BE2C (cell line): ENCODE measurements at regions not wholly inside any gene's neighbourhood (a gene's known extent, or its start where the extent isn't known, plus 50 kb on each side); places are given as distances from the start of the nearest gene placed in this dataset.

Experiments used
- DNase-seq: peaks from one replicate; pipeline ENCODE4 v3.0.0-alpha.2; 2020
- H3K27me3 ChIP-seq: fragments of 250-450 bp; sonication (Bioruptor Pico); 2 replicates; pipeline ENCODE4 v1.5.1; 2020; ENCODE audit warnings: mild to moderate bottlenecking
- H3K36me3 ChIP-seq: fragments of 250-450 bp; sonication (Bioruptor Pico); 2 replicates; pipeline ENCODE4 v1.5.1; 2020; ENCODE audit warnings: mild to moderate bottlenecking
- H3K4me1 ChIP-seq: fragments of 250-450 bp; sonication (Bioruptor Pico); 2 replicates; pipeline ENCODE4 v1.5.1; 2020
- H3K4me3 ChIP-seq: 2 replicates; pipeline ENCODE4 v1.5.1; 2011; ENCODE audit warnings: low read depth, low read length
- H3K9me3 ChIP-seq: fragments of 250-450 bp; sonication (Bioruptor Pico); 2 replicates; pipeline ENCODE4 v1.5.1; 2020
- TF ChIP-seq, protein P1 (sequence below): IDR thresholded peaks from 2 replicates; pipeline ENCODE4 v1.5.1; 2012; ENCODE audit warnings: mild to moderate bottlenecking, low read depth, low read length

GRCh38 chr5:74313896-74314295 lies 326.6 kb downstream of the ENC1 start:
- Histone ChIP-seq H3K36me3 (no peaks in the 10 kb centered on the region), H3K9me3 (no peaks in the 10 kb centered on the region), H3K4me3 (no peak overlapping the region), H3K27me3 (no peaks in the 10 kb centered on the region), H3K4me1 (peaks cover 3% of the 10 kb centered on the region; the same call in 1 of the 2 replicates)
- DNase-seq: no peak
- TF ChIP-seq, protein P1, sequence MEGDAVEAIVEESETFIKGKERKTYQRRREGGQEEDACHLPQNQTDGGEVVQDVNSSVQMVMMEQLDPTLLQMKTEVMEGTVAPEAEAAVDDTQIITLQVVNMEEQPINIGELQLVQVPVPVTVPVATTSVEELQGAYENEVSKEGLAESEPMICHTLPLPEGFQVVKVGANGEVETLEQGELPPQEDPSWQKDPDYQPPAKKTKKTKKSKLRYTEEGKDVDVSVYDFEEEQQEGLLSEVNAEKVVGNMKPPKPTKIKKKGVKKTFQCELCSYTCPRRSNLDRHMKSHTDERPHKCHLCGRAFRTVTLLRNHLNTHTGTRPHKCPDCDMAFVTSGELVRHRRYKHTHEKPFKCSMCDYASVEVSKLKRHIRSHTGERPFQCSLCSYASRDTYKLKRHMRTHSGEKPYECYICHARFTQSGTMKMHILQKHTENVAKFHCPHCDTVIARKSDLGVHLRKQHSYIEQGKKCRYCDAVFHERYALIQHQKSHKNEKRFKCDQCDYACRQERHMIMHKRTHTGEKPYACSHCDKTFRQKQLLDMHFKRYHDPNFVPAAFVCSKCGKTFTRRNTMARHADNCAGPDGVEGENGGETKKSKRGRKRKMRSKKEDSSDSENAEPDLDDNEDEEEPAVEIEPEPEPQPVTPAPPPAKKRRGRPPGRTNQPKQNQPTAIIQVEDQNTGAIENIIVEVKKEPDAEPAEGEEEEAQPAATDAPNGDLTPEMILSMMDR: no peak

- DNase-seq: no peak
- Histone ChIP-seq H3K36me3 (no peaks in the 10 kb centered on the region), H3K4me1 (peaks cover 3% of the 10 kb centered on the region; the same call in 1 of the 2 replicates), H3K9me3 (no peaks in the 10 kb centered on the region), H3K4me3 (no peak overlapping the region), H3K27me3 (no peaks in the 10 kb centered on the region)
- TF ChIP-seq, protein P1: no peak
Observed at GRCh38 chr5:74312746-74313145, 327.8 kb downstream of the ENC1 start.

GRCh38 chr5:74311961-74312360 lies 328.6 kb downstream of the ENC1 start:
- Histone ChIP-seq H3K4me3 (no peak overlapping the region), H3K4me1 (peaks cover 3% of the 10 kb centered on the region; the same call in 1 of the 2 replicates), H3K27me3 (no peaks in the 10 kb centered on the region), H3K36me3 (no peaks in the 10 kb centered on the region), H3K9me3 (no peaks in the 10 kb centered on the region)
- TF ChIP-seq, protein P1: no peak
- no peak for DNase-seq

DNA sequence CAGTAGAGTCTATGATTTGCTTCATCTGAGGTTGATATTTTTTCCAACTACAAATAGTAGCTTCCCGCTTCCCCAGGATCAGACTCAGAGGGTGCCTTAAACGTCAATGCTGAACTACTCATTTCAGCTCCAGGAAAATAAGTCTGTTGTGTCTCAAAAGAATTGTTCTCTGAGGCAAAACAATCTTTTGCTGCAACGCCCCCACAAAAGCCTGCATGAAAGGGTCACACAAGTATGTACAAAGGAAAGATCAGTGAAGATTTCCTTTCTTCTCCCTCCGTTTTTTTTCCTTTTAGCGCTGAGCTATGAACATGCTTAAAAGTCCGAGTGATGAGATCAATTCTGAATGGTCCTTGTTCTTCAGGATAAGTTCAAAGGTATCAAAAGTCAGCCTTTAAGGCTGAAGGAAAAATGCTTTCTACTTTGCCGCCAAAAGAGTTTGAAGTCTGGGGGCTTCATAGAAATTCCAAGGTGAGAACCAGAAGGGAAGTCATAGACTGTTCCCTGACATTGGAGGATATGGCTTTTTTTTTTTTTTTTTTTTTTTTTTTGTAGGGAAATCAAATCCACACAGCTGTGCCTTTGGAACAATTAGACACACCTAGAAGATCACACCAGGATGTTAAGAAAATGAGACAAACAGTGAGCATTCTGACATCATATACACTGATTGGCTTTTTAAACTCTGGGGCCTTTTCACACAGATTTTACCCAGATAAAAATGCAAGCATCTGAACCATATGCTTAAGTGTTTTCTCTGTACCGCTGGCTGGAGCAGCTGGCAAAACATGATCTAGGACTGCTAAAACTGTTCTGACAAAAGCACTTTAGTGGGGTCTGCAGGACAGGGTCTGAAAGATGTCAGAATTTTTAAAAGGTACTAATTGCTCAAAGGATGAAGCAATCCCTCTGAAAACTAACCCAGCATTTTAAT lies 329.3 kb downstream of the ENC1 start:
- peaks cover 3% of the 10 kb centered on the region; the same call in 1 of the 2 replicates for H3K4me1 ChIP-seq
- no peaks in the 10 kb centered on the region for H3K27me3 ChIP-seq
- DNase-seq: no peak
- H3K4me3 ChIP-seq: no peak overlapping the region
- no peaks in the 10 kb centered on the region for H3K36me3 ChIP-seq
- no peaks in the 10 kb centered on the region for H3K9me3 ChIP-seq
- TF ChIP-seq, protein P1: no peak

- DNase-seq: no peak
- TF ChIP-seq, protein P1: no peak
- H3K36me3 ChIP-seq: no peaks in the 10 kb centered on the region
Observed at GRCh38 chr5:74310386-74310785, 330.1 kb downstream of the ENC1 start.

DNA sequence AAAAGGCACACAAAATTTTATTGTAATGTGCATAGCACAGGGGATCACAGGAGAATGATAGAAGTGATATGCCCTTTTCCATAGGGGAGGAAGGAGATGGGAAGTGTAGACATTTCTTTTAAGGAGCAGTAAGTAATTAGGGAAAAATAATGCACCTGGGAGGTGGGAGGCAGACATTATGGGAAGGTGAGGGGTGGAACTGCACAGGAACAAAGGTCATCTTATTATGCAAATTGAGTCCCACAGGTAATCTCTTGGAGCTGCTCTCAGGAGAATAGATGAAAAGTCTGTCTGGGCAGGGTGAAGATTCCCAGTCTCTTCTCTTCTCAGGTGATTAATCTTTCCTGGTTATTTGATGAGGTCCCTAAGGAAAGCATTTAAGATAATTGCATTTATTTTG lies 331.5 kb downstream of the ENC1 start:
- Histone ChIP-seq H3K4me3 (no peak overlapping the region), H3K9me3 (no peaks in the 10 kb centered on the region), H3K36me3 (no peaks in the 10 kb centered on the region), H3K27me3 (no peaks in the 10 kb centered on the region), H3K4me1 (no peaks in the 10 kb centered on the region; the same call in 1 of the 2 replicates)
- no peak for DNase-seq
- TF ChIP-seq, protein P1: no peak

More at GRCh38 chr5:74310386-74310785, 330.1 kb downstream of the ENC1 start:
- no peaks in the 10 kb centered on the region for H3K9me3 ChIP-seq
- no peaks in the 10 kb centered on the region; the same call in 1 of the 2 replicates for H3K4me1 ChIP-seq
- no peaks in the 10 kb centered on the region for H3K27me3 ChIP-seq
- no peak overlapping the region for H3K4me3 ChIP-seq
